HUES48 (cell line): ENCODE measurements at regions not wholly inside any gene's neighbourhood (a gene's known extent, or its start where the extent isn't known, plus 50 kb on each side); places are given as distances from the start of the nearest gene placed in this dataset.

Experiments
- H3K27ac ChIP-seq: one replicate; pipeline ENCODE4 v1.7.0; 2013; ENCODE audit warnings: low read depth, low read length, inconsistent platforms
- H3K27me3 ChIP-seq: 2 replicates; pipeline ENCODE4 v1.6.1; 2013; ENCODE audit warnings: mild to moderate bottlenecking, low read length; ENCODE audit not compliant: control insufficient read depth, insufficient read depth
- H3K36me3 ChIP-seq: 2 replicates; pipeline ENCODE4 v1.6.1; 2013; ENCODE audit warnings: low read length; ENCODE audit not compliant: control insufficient read depth, insufficient read depth
- H3K4me1 ChIP-seq: 2 replicates; pipeline ENCODE4 v1.6.1; 2013; ENCODE audit warnings: mild to moderate bottlenecking, low read length; ENCODE audit not compliant: control insufficient read depth, insufficient read depth
- H3K4me3 ChIP-seq: 2 replicates; pipeline ENCODE4 v1.5.1; 2013; ENCODE audit warnings: mild to moderate bottlenecking, low read depth, low read length
- H3K9ac ChIP-seq: 2 replicates; pipeline ENCODE4 v1.6.1; 2013; ENCODE audit warnings: mild to moderate bottlenecking, low read depth, low read length, moderate library complexity
- H3K9me3 ChIP-seq: 2 replicates; pipeline ENCODE4 v1.6.1; 2013; ENCODE audit warnings: low read length; ENCODE audit not compliant: control insufficient read depth, insufficient read depth

GRCh38 chr5:56746553-56747339, 68.6 kb upstream of the MAP3K1 start:
- no peak overlapping the region for H3K4me3 ChIP-seq
- no peaks in the 10 kb centered on the region for H3K9me3 ChIP-seq
- H3K36me3 ChIP-seq: no peaks in the 10 kb centered on the region
- H3K27me3 ChIP-seq: no peaks in the 10 kb centered on the region
- H3K4me1 ChIP-seq: no peaks in the 10 kb centered on the region
- no peak overlapping the region for H3K27ac ChIP-seq
- H3K9ac ChIP-seq: no peak overlapping the region

GRCh38 chr5:56745864-56746263, 69.5 kb upstream of the MAP3K1 start:
- H3K4me3 ChIP-seq: no peak overlapping the region
- H3K4me1 ChIP-seq: no peaks in the 10 kb centered on the region
- H3K9me3 ChIP-seq: no peaks in the 10 kb centered on the region
- H3K9ac ChIP-seq: no peak overlapping the region
- no peaks in the 10 kb centered on the region for H3K27me3 ChIP-seq
- no peak overlapping the region for H3K27ac ChIP-seq
- no peaks in the 10 kb centered on the region for H3K36me3 ChIP-seq

GRCh38 chr5:56740868-56741267, 74.5 kb upstream of the MAP3K1 start:
- Histone ChIP-seq H3K27me3 (no peaks in the 10 kb centered on the region), H3K36me3 (no peaks in the 10 kb centered on the region), H3K9me3 (no peaks in the 10 kb centered on the region), H3K4me1 (peaks cover 3% of the 10 kb centered on the region; the same call in 1 of the 2 replicates), H3K27ac (no peak overlapping the region), H3K9ac (no peak overlapping the region), H3K4me3 (no peak overlapping the region)

- Histone ChIP-seq H3K36me3 (no peaks in the 10 kb centered on the region), H3K4me1 (peaks cover 6% of the 10 kb centered on the region; the same call in 1 of the 2 replicates), H3K27ac (no peak overlapping the region), H3K9ac (no peak overlapping the region), H3K9me3 (no peaks in the 10 kb centered on the region), H3K4me3 (no peak overlapping the region), H3K27me3 (no peaks in the 10 kb centered on the region)
These were observed 75.4 kb upstream of the MAP3K1 start for GRCh38 chr5:56739990-56740389.

GRCh38 chr5:56737951-56738606, 77.3 kb upstream of the MAP3K1 start:
- H3K27me3 ChIP-seq: no peaks in the 10 kb centered on the region
- H3K4me3 ChIP-seq: no peak overlapping the region
- H3K4me1 ChIP-seq: peaks cover 15% of the 10 kb centered on the region
- no peaks in the 10 kb centered on the region for H3K36me3 ChIP-seq
- H3K9ac ChIP-seq: no peak overlapping the region
- no peak overlapping the region for H3K27ac ChIP-seq
- H3K9me3 ChIP-seq: no peaks in the 10 kb centered on the region

- Histone ChIP-seq H3K9ac (no peak overlapping the region), H3K4me3 (no peak overlapping the region), H3K27ac (no peak overlapping the region), H3K36me3 (no peaks in the 10 kb centered on the region), H3K9me3 (no peaks in the 10 kb centered on the region), H3K4me1 (peaks cover 20% of the 10 kb centered on the region), H3K27me3 (no peaks in the 10 kb centered on the region)
These were observed 78.2 kb upstream of the MAP3K1 start for GRCh38 chr5:56737002-56737621.

GRCh38 chr5:56735849-56736641, 79.3 kb upstream of the MAP3K1 start:
- no peaks in the 10 kb centered on the region for H3K36me3 ChIP-seq
- no peak overlapping the region for H3K9ac ChIP-seq
- no peak overlapping the region for H3K4me3 ChIP-seq
- no peak overlapping the region for H3K27ac ChIP-seq
- no peaks in the 10 kb centered on the region for H3K27me3 ChIP-seq
- H3K4me1 ChIP-seq: peaks cover 22% of the 10 kb centered on the region
- H3K9me3 ChIP-seq: no peaks in the 10 kb centered on the region

- Histone ChIP-seq H3K27me3 (no peaks in the 10 kb centered on the region), H3K36me3 (no peaks in the 10 kb centered on the region), H3K9me3 (no peaks in the 10 kb centered on the region), H3K4me1 (peaks cover 22% of the 10 kb centered on the region), H3K4me3 (no peak overlapping the region), H3K9ac (no peak overlapping the region), H3K27ac (no peak overlapping the region)
These were observed 81.2 kb upstream of the MAP3K1 start for GRCh38 chr5:56734091-56734694.

- Histone ChIP-seq H3K4me1 (peaks cover 22% of the 10 kb centered on the region), H3K27me3 (no peaks in the 10 kb centered on the region), H3K9me3 (no peaks in the 10 kb centered on the region), H3K4me3 (no peak overlapping the region), H3K9ac (no peak overlapping the region), H3K27ac (no peak overlapping the region), H3K36me3 (no peaks in the 10 kb centered on the region)
These were observed 81.8 kb upstream of the MAP3K1 start for GRCh38 chr5:56733580-56733979.

GRCh38 chr5:56732121-56732520, 83.2 kb upstream of the MAP3K1 start:
- Histone ChIP-seq H3K27me3 (no peaks in the 10 kb centered on the region), H3K9me3 (no peaks in the 10 kb centered on the region), H3K36me3 (no peaks in the 10 kb centered on the region), H3K9ac (no peak overlapping the region), H3K27ac (no peak overlapping the region), H3K4me3 (no peak overlapping the region), H3K4me1 (peaks cover 22% of the 10 kb centered on the region)
